ENCODE measurements at regions not wholly inside any gene's neighbourhood (a gene's known extent, or its start where the extent isn't known, plus 50 kb on each side); places are given as distances from the start of the nearest gene placed in this dataset.

DNA sequence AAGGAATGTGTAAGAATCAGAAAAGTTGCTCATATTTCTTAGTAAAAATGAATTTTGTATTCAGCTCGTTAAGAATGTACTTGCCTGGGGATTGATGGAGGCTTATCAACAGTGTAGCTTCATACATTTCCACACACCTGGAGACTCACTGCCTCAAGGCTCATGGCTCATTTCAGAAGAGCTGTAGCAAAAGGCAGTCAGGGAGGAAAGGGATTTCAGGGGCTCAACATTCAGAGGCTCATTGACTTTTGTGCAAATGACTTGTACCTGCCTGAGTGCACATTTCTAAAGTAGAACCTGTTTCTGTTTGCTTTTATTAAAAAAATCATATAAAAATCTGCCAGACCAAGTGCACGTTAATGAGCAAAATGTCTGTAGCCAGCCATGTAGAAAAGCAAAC, 304.4 kb downstream of the KCNS3 start:
- no peak for DNase-seq (ENCODE audit: low spot score)

- no peak for DNase-seq (ENCODE audit: low spot score)
These were observed 302.4 kb downstream of the KCNS3 start for GRCh38 chr2:18180912-18181311.

DNA sequence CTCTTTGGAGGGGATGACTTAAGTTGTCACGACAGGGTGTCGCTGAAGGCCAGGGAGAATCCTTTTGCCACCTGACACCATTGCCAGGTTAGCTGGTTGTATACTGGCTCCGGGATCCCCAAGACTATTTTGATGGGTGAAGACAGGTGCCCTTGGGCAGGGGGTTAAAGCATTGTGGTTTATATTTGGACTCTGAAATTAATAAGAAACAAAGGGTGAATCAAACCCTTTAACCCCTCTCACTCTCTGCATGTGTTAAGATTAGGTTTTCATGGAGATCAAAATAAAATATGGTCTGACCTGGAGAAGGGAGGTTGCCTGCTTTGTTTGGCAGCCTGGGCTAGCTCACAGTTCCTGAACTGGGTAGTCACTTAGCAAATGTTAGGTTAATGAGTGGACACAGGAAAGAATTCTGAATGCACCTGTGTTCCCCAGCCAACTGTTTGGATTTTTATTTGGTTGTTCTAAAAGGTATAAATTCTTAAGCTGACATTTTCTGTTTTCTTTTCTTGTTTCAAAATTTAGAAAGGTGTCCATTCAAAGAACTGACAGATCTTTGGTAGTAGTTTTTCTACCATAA, 301.7 kb downstream of the KCNS3 start:
- DNase-seq (ENCODE audit: low spot score), result no peak

DNA sequence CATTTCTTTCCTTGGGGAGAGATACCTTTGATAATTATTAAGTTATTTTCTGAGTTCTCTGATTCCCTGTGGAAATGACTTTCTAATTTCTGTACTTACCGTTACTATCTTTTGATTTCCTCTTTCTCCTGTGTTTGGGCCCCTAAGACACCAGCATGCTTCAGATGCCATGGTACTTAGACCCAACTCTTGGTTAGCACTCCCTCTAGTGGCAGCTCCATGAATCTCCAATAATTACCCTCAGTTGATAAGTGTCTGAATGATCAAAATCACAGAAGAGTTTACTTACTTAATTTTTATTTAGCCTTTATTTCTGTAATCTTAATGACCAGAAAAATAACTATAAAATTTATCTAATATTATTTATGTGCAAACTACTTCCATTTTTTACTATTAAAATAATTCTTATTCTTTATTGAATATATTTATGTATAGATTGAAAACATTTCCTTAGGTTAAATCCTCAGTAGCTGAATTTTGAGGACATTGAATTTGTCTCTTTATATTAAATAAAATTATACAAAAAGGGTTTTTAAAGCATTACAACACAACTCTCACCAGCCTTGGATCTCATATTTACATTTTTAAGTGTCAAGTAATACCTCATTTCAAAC, 300.4 kb downstream of the KCNS3 start:
- DNase-seq (ENCODE audit: low spot score), result peak; percentile 22

- DNase-seq (ENCODE audit: low spot score), result no peak
These were observed 298.3 kb downstream of the KCNS3 start for GRCh38 chr2:18176679-18177215.

GRCh38 chr2:18172607-18173006, 294.1 kb downstream of the KCNS3 start:
- DNase-seq (ENCODE audit: low spot score), result no peak

DNA sequence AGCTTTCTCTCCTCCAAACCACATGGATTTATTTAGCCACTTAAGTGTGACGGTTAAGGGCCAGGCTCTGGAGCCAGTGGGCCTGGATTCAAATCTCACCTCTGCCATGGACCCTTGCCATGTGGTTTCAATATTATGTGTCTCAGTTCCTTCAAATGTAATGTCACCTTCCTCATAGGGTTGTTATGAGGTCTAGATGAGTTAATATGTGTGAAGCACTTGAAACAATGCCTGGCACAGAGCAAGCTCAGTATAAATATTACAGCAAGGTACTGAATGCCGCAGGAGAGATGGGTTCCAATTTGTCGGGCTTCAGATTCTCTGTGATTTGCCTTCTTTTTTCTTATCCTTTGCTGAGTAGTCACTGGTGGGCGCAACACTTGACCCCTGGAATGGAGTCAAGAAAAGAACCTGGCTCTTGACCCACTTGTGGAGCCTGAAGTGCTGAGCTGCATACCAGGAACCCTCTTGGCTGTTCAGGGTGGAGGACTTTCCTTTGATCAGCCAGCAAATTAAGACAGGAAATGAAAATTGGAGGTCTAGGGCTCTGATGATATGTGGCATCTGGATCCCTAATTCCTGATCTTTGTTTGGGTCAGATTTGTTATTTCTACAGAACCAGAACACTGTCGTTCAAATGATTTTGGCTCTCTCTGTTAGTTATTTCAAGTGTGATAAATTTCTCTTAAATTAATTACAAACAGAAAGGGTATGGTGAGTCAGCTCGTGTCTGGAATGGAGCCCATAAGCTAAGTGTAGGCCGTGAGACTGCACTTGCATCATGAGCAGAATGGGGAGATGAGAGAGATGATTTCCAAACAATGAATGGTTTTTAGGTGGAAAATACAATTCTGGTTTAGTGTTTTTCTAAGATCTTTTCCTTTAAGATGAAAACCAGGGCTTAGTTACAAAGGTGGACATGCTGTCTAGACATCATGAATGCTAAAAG, 293.0 kb downstream of the KCNS3 start:
- no peak for DNase-seq (ENCODE audit: low spot score)

- no peak for DNase-seq (ENCODE audit: low spot score)
These were observed 292.2 kb downstream of the KCNS3 start for GRCh38 chr2:18170642-18171041.

DNA sequence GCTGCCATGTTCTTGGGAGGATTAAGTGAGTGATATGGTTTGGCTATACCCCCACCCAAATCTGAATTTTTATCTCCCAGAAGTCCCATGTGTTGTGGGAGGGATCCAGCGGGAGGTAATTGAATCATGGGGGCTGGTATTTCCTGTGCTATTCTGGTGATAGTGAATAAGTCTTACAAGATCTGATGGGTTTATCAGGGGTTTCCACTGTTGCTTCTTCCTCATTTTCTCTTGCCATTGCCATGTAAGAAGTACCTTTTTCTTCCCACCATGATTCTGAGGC, 291.4 kb downstream of the KCNS3 start:
- no peak for DNase-seq (ENCODE audit: low spot score)

DNA sequence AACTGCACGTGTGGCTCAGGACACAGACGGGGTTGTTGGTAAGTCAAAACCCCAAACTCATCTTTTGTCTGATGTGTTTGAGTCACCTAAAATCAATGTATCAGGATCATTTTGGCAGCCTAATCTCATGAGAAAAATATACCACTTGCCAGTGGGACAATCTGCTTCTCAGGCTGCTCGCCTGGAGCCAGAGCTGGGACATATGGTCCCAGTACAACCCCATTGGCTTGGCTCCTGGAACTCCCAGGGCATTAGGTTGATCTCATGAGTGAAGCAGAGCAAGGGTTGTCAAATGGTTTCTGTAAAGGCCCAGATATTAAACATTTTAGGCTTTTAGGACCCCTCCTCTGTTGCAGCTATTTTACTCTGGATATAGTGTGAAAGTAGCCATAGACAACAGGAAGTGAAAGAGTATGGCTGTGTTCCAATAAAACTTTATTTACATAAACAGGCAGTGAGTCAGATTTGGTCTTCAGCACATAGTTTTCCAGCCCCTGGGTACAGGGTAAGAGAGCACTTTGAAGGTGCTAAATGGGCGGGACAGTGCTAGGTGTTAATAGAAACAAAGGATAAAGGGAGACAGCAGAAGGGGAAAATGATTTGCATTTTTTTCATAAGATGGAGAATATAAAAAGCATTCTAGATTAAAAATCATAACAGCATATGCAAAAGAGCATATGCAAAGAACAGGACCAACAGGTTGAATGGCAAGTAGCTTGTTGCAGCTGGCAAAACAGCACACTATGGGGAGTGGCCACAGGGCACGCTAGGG, 290.8 kb downstream of the KCNS3 start:
- DNase-seq (ENCODE audit: low spot score), result no peak

DNA sequence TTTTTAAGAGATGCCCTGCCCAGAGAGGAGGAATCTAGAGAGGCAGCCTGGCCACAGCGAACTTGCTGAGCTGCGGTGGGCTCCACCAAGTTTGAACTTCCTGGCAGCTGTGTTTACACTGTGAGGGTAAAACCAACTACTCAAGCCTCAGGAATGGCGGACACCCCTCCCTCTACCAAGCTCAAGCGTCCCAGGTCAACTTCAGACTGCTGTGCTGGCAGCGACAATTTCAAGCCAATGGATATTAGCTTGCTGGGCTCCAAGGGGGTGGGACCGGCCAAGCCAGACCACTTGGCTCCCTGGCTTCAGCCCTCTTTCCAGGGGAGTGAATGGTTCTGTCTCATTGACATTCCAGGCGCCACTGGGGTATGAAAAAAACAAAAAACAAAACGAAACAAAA, 289.4 kb downstream of the KCNS3 start:
- no peak for DNase-seq (ENCODE audit: low spot score)

DNA sequence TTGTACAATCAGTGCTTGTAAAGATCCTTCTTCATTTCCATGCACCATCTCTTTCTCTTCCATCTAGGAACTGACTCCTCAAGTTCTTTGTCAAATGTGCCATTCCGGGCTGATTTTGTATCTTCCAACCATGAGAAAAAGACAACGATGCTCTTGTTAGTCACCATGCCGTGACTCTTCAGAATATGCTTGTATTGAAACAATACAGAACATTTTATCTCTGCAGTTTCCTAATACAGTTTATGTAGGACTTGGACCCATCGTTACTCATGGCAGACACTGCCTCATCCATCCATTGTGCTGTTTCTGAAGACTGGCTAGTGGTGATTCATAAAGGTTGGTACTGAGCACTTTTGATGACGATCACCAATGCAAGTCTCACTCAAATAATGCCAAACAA, 283.2 kb downstream of the KCNS3 start:
- DNase-seq (ENCODE audit: low spot score), result no peak

DNA sequence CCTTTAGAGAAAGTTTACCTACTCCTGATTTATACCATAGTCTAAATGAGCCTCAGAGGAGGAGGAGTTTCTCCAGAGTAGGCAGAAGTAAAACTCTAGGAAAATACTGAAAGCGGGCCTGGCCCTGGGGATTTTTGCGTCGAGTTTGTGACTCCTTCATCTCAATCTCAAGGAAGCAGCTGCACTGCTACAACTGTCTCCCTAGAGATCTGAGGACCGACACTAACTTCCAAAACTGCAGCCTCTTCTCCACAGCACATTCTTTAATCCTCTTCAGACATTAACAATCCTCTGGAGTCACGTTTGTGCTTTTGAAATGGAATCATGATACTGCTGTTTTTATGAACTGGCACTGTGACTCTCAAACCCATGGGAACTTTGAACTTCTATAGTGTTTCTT, 281.4 kb downstream of the KCNS3 start:
- DNase-seq (ENCODE audit: low spot score), result peak; percentile 7

- no peak for DNase-seq (ENCODE audit: low spot score)
These were observed 278.0 kb downstream of the KCNS3 start for GRCh38 chr2:18156421-18156820.

DNA sequence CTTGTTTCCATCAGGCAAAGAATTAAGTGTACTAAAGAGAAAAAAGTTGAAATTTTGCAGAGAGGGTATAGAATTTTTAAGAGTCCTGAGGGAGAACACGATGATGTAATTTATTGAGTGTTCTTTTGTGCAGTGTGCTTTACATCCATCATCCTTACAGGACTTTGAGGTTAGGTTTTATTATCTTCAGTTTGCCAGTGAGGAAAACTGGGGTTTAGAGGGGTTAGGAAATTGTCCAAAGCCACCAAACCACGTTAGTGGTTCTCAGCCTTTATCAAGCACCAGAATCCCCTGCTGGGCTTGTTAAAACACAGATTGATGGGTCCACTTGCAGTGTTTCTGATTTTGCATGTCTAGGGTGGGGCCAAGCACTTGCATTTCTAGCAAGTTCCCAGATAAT, 277.5 kb downstream of the KCNS3 start:
- no peak for DNase-seq (ENCODE audit: low spot score)

- DNase-seq (ENCODE audit: low spot score), result no peak
These were observed 276.3 kb downstream of the KCNS3 start for GRCh38 chr2:18154812-18155211.

DNA sequence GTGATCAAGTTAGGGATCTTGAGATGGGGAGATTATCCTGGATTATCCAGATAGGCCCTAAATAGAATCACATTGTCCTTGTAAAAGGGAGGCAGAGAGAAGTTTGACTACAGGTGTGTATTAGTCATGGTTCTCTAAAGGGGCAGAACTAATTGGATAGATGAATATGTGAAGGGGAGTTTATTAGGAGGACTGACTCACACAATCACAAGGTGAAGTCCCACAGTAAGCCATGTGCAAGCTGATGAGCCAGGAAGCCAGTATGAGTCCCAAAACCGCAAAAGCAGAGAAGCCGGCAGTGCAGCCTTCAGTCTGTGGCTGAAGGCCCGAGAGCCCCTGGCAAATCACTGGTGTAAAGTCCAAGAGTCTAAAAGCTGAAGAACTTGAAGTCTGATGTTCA, 275.8 kb downstream of the KCNS3 start:
- DNase-seq (ENCODE audit: low spot score), result no peak

DNA sequence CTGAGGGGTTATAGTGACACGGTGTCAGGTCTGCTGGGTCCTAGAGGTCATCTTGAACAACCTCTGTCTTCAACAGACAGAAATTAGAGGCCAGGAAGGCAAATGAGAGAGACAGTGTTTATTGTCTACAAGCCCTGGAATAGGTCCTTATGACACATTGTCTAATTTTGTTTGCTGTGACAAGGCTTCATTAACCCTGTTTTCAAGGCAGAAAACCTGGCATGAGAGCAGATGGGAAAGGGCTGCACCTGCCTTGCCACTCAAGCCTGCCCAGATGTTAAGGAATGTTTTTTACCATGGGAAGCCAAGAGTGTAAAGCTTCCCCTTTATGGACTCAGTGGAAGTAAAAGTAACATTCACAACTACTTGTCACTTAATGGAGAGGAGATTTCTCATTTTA, 275.3 kb downstream of the KCNS3 start:
- DNase-seq (ENCODE audit: low spot score), result no peak

DNA sequence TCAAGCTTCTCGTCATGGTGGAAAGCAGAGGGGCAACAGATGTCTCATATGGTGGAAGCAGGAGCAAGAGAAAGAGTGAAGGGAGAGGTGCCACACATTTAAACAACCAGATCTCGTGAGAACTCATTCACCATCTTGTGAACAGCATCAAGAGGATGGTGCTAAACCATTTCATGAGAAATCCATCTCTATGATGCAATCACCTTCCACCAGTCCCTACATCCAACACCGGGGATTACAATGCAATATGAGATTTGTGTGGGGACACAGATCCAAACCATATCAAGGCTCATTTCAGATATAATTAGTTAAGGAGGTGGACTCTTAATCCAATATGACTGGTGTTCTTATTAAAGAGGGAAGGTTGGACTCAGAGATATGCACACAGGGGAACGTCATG, 272.8 kb downstream of the KCNS3 start:
- DNase-seq (ENCODE audit: low spot score), result no peak

DNA sequence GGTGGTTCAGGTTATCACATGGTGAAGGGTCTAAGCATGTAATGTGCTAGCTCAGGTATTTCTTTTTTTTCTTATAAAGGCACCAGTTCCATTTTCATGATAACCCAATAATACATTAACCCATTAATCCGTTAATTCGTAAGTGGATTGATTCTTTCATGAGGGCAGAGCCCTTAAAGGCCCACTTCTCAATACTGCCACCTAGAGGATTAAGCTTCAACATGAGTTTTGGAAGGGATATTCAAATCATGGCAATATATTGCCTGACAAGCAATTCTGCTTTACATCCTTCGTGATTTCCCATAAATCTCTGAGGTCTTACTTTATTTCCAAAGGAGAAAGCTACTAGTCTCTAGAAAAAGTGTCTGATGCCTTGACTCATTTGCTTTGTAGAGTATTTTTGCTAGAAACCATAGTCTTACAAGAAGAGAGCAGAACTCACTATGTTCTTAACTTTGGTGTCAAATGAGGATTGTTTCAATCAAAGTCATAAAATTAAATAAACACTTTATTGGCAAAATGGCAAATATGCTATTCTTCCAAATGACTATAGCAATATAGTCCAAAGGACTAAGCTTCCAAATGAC, 271.3 kb downstream of the KCNS3 start:
- DNase-seq (ENCODE audit: low spot score), result peak; percentile 16

GRCh38 chr2:18136881-18137475, 258.5 kb downstream of the KCNS3 start:
- no peak for DNase-seq (ENCODE audit: low spot score)

DNA sequence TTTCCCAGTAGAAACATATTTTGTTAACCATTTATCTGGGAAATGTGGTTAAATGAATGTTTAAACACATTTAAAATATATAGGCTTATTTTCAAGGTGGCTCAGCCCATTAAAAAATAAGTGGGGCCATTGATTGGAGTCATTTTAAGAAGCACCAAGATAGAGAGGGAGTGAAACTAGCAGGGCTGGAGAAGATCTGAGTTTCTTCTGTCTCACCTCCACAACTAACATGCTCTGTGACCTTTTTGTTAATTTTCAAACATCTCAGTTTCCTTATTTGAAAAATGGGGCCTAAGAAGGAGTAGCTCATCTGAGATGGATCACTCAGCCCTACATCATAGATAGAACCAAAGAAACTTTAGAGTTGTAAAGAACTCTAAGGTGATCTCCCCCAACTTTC, 254.8 kb downstream of the KCNS3 start:
- DNase-seq (ENCODE audit: low spot score), result no peak
